DOHH2 (cell line): ENCODE measurements at regions not wholly inside any gene's neighbourhood (a gene's known extent, or its start where the extent isn't known, plus 50 kb on each side); places are given as distances from the start of the nearest gene placed in this dataset.

Source experiments
- H3F3A ChIP-seq: fragments of 200-600 bp; sonication (generic), shearing (Covaris generic); 2 replicates; pipeline ENCODE4 v1.6.0; 2016; ENCODE audit warnings: antibody characterized with exemption, mild to moderate bottlenecking; ENCODE audit not compliant: control insufficient read depth, insufficient read depth
- H3K27ac ChIP-seq: fragments of 200-600 bp; sonication (generic); 2 replicates; pipeline ENCODE4 v1.5.1; 2014; ENCODE audit warnings: low read depth, mild to moderate bottlenecking, low read length, moderate library complexity
- H3K27me3 ChIP-seq: fragments of 200-600 bp; sonication (generic); 2 replicates; pipeline ENCODE4 v1.6.1; 2014; ENCODE audit warnings: mild to moderate bottlenecking, low read length, mixed read lengths; ENCODE audit not compliant: control insufficient read depth
- H3K36me3 ChIP-seq: fragments of 200-600 bp; sonication (generic); 2 replicates; pipeline ENCODE4 v1.6.1; 2014; ENCODE audit warnings: mild to moderate bottlenecking, low read length, moderate library complexity, mixed read lengths; ENCODE audit not compliant: control insufficient read depth
- H3K4me1 ChIP-seq: fragments of 200-600 bp; sonication (generic); 2 replicates; pipeline ENCODE4 v1.6.1; 2014; ENCODE audit warnings: mild to moderate bottlenecking, low read length, mixed read lengths; ENCODE audit not compliant: control insufficient read depth
- H3K4me2 ChIP-seq: fragments of 200-600 bp; sonication (generic); 2 replicates; pipeline ENCODE4 v1.6.0; 2014; ENCODE audit warnings: mild to moderate bottlenecking, low read length, moderate library complexity
- H3K4me3 ChIP-seq: fragments of 200-600 bp; sonication (generic); 2 replicates; pipeline ENCODE4 v1.5.1; 2014; ENCODE audit warnings: mild to moderate bottlenecking, low read length, mixed read lengths
- H3K79me2 ChIP-seq: fragments of 200-600 bp; sonication (generic); 2 replicates; pipeline ENCODE4 v1.6.1; 2014; ENCODE audit warnings: mild to moderate bottlenecking, low read length, mixed read lengths; ENCODE audit not compliant: control insufficient read depth
- H3K9me2 ChIP-seq: fragments of 200-600 bp; sonication (generic); replicated peaks from 2 replicates; pipeline ENCODE4 v1.6.1; 2014; ENCODE audit warnings: mild to moderate bottlenecking, low read length, mixed read lengths; ENCODE audit not compliant: control insufficient read depth
- H3K9me3 ChIP-seq: fragments of 200-600 bp; sonication (generic); 2 replicates; pipeline ENCODE4 v1.6.1; 2014; ENCODE audit warnings: antibody characterized with exemption, low read length, mixed read lengths; ENCODE audit not compliant: control insufficient read depth, insufficient read depth
- H4K20me1 ChIP-seq: fragments of 200-600 bp; sonication (generic); 2 replicates; pipeline ENCODE4 v1.6.0; 2014; ENCODE audit warnings: low read depth, mild to moderate bottlenecking, antibody characterized with exemption, low read length, moderate library complexity; ENCODE audit not compliant: control insufficient read depth, insufficient read depth
- EZH2phosphoT487 ChIP-seq: fragments of 200-600 bp; sonication (generic); IDR thresholded peaks from 2 replicates; pipeline ENCODE4 v1.6.1; 2017; ENCODE audit warnings: borderline replicate concordance, mild to moderate bottlenecking, antibody characterized with exemption, low read length, moderate library complexity, mixed read lengths
- TF ChIP-seq, protein P1 (sequence below): fragments of 200-600 bp; sonication (generic); IDR thresholded peaks from one replicate; pipeline ENCODE4 v1.5.1; 2014; ENCODE audit warnings: antibody characterized with exemption, mild to moderate bottlenecking, low read depth, low read length; ENCODE audit not compliant: poor library complexity, severe bottlenecking

DNA sequence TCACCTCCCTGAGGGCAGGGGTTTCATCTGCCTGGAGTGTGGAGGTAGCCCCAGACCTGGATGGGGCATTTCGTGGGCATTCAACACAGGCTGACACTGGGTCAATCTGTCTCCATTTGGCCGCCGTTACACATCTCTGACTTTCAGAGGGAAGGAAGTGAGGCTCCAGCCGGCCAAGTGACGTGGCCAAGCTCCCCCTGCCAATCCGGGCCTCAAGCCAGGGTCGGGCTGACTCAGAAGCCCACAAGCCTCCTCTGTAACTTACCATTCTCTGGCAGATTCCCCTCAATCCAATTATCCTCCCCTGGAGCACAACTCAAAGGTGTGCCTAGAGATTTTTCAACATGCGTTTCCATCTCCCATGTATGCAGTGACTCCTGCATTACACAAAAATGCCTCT is 227.6 kb downstream of the KLF13 start:
- Histone ChIP-seq H3F3A (no peaks in the 10 kb centered on the region), H3K4me1 (no peaks in the 10 kb centered on the region), H3K4me2 (no peak overlapping the region), H3K27me3 (0 out of 2 replicates have a peak, but pooled peaks cover 3% of the 10 kb centered on the region), H3K36me3 (no peaks in the 10 kb centered on the region), H4K20me1 (no peaks in the 10 kb centered on the region), H3K27ac (no peak overlapping the region), H3K4me3 (no peak overlapping the region), H3K9me2 (no peaks in the 10 kb centered on the region), H3K9me3 (no peaks in the 10 kb centered on the region), H3K79me2 (no peaks in the 10 kb centered on the region)
- no peak for TF ChIP-seq EZH2phosphoT487
- TF ChIP-seq, protein P1, sequence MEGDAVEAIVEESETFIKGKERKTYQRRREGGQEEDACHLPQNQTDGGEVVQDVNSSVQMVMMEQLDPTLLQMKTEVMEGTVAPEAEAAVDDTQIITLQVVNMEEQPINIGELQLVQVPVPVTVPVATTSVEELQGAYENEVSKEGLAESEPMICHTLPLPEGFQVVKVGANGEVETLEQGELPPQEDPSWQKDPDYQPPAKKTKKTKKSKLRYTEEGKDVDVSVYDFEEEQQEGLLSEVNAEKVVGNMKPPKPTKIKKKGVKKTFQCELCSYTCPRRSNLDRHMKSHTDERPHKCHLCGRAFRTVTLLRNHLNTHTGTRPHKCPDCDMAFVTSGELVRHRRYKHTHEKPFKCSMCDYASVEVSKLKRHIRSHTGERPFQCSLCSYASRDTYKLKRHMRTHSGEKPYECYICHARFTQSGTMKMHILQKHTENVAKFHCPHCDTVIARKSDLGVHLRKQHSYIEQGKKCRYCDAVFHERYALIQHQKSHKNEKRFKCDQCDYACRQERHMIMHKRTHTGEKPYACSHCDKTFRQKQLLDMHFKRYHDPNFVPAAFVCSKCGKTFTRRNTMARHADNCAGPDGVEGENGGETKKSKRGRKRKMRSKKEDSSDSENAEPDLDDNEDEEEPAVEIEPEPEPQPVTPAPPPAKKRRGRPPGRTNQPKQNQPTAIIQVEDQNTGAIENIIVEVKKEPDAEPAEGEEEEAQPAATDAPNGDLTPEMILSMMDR = no peak

DNA sequence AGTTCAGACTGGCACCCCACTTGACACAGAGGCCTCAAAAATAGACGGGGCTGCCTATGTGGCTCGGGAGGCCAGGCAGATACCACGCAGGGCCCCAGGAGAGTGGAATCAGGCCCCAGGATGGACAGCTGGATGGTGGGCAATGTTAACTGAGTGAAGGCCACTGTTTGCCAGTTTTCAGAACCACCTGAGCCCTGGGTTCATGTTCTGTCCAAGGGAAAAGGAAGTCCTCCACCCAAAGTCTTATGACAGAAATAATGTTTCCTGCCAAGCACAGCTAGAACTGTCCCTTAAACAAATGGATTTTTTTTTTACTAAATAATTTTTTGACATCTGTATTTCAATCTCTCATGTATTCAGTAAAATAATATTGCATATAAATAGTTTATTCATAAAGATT is 228.4 kb downstream of the KLF13 start:
- Histone ChIP-seq H3K79me2 (no peaks in the 10 kb centered on the region), H3K4me2 (no peak overlapping the region), H3K9me2 (no peaks in the 10 kb centered on the region), H4K20me1 (no peaks in the 10 kb centered on the region), H3K4me3 (no peak overlapping the region), H3K27ac (no peak overlapping the region), H3K36me3 (no peaks in the 10 kb centered on the region), H3K27me3 (0 out of 2 replicates have a peak, but pooled peaks cover 3% of the 10 kb centered on the region), H3K9me3 (no peaks in the 10 kb centered on the region), H3F3A (no peaks in the 10 kb centered on the region), H3K4me1 (no peaks in the 10 kb centered on the region)
- TF ChIP-seq EZH2phosphoT487 = no peak
- TF ChIP-seq, protein P1 = no peak

- no peak overlapping the region for H3K27ac ChIP-seq
- no peaks in the 10 kb centered on the region for H3K36me3 ChIP-seq
- H3K4me1 ChIP-seq = no peaks in the 10 kb centered on the region
- TF ChIP-seq, protein P1 = no peak
- TF ChIP-seq EZH2phosphoT487 = no peak
- H3K4me2 ChIP-seq = no peak overlapping the region
- H3F3A ChIP-seq = no peaks in the 10 kb centered on the region
- no peaks in the 10 kb centered on the region for H3K9me2 ChIP-seq
- H3K4me3 ChIP-seq = no peak overlapping the region
- 0 out of 2 replicates have a peak, but pooled peaks cover 6% of the 10 kb centered on the region for H3K27me3 ChIP-seq
- no peaks in the 10 kb centered on the region for H3K79me2 ChIP-seq
- H4K20me1 ChIP-seq = no peaks in the 10 kb centered on the region
- H3K9me3 ChIP-seq = no peaks in the 10 kb centered on the region
Measured at GRCh38 chr15:31556494-31557150, 230.0 kb downstream of the KLF13 start.
